Activated CD4-positive, alpha-beta T cell treated with anti-CD3 and anti-CD28 coated beads for 48 hours (primary cell): ENCODE measurements at regions not wholly inside any gene's neighbourhood (a gene's known extent, or its start where the extent isn't known, plus 50 kb on each side); places are given as distances from the start of the nearest gene placed in this dataset.

Experiments
- DNase-seq: peaks from one replicate; pipeline ENCODE4 v3.0.0-alpha.2; 2020

DNA sequence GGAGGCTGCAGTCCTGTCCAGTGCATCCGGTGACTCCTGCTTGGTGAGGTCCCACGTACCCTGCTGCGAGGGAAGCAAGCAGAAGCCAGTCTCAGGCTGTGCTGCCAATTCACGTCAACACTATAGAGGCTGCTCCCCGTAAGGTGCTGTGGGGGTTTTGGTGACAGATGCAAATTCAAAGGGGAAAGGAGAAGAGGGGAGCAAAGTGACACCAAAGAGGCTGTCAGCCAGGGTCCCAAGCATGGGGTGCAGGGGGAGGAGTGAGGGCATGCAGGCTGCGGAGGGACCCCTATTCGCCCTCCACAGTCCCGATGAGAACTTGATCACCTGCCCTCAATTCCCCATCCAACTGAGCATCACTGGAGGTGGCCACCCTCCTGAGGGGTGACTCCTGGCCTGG is 179.4 kb upstream of the HS6ST1 start:
- no peak for DNase-seq

DNA sequence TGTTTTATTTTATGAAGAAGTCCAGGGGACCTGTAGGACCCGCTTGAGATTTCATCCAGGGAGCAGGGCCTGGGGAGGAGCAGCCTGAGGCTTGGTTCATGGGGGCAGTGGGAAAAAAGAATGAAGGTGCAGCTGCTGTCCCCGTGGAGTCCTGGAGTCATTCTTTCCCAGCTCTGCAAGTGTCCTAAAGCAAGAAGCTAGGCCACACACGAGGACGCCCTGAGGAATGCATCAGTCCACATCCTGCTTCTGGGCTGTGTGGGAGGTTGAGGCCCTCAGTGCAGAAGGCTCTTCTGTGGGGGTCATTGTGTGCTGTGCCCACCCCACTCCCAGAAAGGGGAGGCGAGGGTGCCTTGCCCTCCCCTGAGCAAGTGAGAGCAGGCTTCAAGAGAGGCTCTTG is 179.9 kb upstream of the HS6ST1 start:
- DNase-seq, result no peak

DNA sequence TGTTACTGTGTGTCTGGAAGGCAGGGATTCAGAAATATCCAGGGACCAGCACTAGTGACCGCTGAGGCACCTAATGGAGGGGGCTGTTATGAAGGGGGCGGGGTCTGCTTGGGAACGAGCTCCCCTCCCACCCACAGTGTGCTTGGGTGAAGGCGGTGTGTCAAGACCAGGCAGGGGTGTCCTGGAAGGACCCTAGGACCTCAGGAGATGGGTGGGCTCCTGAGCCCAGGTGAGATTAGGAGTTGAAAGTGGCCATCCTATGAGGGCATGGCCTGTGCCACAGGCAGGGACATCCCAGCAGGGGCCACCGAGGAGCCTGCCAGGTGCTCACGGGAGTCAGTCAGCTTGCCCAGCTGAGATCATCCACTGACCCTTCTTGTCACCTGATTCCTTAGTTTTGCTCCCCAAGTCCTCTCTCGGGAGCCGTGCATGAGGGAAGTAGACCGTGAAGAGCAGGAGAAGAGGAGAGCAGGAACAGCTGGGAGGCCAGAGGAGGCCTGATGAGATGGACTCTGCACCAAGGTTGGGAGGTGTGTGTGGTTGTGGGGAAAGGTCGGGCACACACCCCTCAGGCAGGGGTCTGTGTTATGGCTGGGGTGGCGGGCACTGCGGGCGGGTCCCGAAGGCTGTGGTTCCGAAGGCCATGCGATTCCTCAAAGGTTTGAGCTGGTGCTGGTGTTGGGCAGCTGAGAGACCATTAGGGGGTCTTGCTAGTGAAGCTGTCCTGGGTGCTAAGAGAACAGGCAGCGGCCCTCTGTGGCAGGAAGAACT is 180.9 kb upstream of the HS6ST1 start:
- DNase-seq, result no peak

DNA sequence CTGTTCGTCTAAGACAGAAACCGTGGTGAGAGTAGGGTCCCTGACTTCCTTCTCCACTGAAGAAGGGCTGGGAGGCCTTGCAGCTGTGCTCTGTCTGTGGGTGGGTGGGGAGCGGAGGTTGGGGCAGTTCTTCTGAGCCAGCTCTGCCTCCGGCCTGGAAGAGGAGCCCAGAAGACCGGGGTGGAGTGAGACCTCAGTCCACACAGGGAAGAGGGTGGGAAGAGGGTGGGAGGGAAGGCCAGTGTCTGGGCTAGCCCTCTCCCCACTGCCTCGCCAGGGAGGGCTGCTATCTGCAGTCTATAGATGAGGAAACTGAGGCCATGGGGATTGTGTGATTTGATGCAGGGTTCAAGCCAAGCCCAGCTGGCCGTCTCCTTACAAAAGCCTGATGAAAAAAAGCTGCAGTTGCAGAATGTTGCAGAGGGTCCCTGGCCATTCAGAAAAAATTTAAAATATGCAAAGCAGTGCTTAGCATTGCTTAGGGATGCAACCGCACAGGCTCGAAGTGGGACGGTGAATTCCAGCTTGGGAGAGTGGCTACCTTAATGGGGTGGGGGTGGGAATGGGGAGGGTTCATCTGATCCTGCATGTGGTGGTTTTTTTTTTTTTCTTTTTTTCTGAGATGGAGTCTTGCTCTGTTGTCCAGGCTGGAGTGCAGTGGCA is 181.6 kb upstream of the HS6ST1 start:
- DNase-seq, result no peak

DNA sequence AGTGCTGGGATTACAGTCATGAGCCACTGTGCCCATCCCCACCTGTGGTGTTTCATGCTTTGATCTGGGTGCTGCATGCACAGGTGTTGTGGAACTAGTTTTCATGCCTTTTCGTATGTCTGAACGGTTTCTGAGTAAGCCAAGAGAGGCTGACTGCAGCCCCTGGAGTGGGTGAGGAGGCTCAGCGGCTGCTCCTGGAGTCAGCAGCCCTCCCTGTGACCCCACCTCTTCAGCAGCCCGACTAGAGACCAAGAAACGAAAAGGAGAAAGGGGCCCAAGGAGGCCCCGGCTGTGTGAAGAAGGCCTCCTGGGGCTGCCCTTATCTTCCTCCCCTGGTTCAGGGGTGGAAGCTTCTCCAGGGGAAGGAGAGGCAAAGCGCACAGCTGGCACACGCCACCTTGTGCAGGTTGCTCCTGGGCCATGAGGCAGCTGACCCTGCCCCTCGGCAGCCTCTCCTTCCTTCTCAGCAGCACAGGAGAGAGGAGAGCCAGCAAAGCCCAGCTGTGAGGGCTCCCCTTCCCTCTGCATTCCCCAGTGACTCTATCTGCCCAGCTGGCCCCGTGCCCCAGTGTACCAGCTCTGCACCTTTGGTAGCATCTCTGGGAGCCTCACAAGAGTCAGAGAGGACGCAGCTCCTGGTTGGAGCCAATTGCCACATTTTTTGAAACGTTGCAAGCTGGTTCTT is 182.5 kb upstream of the HS6ST1 start:
- DNase-seq, result no peak

DNA sequence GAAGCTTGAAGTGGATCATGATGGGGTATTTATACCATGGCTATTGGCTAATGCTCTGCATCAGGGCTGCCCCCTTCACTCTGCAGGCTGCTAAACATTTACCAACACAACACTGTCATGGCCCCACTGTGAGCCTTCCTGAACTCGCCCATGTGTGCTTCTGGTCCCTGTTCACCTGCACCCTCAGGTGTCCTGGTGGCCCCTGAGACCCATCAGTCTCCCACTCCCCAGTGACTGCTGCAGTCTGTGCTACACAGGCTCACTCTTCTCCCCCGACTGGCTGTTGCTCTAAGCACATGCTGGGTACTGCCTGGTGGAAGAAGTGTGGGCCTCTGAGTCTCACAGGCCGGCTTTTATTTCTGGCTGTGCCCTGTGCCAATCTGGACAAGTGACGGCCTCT is 183.0 kb upstream of the HS6ST1 start:
- DNase-seq, result no peak

DNA sequence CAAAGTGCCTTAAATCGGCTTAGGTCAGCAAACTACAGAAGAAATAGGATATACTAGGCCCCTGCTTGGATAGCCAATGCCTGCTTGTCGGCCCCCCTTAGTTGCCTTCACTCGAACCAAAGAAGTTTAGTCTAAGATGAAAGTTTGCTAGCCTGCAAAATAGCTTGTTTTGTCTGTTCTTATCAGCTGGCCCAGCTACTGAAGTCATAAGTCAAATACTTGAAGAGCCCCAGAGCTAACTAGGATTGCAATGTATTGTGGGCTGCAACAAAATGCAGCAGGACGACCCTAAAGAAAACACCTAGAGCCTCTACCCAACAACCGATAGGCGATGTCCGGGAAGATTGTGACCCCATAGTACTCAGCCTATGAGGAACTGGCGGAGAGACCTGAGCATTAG is 183.5 kb upstream of the HS6ST1 start:
- DNase-seq, result no peak

DNA sequence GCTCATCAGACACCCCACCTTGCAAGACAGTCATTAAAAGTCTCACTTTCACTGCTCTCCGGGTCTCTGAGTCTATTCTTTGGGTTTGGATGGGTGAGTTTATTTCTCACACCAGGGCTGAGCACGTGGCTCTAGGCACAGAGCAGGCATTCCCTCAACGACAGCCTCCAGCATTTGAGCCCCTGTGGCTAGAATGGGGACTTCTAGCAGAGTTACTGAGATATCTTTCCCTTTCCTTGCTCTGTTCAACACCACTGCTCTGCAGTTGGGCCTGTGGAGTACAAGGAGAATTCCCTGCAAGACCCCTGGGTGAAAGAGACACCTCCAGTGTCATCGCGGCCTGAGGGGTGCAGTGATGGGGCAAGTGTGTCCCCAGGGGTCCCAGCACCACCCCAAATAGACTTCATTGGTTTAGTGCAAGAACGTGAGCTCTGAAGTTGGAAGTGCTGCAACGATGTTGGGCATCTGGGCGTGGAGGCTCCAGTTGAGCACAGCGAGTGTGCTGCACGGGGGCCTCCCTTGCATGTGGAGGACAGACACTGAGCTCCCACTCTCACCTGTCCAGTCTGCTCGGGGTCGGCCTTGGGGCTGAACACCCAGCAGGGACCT is 184.1 kb upstream of the HS6ST1 start:
- no peak for DNase-seq

DNA sequence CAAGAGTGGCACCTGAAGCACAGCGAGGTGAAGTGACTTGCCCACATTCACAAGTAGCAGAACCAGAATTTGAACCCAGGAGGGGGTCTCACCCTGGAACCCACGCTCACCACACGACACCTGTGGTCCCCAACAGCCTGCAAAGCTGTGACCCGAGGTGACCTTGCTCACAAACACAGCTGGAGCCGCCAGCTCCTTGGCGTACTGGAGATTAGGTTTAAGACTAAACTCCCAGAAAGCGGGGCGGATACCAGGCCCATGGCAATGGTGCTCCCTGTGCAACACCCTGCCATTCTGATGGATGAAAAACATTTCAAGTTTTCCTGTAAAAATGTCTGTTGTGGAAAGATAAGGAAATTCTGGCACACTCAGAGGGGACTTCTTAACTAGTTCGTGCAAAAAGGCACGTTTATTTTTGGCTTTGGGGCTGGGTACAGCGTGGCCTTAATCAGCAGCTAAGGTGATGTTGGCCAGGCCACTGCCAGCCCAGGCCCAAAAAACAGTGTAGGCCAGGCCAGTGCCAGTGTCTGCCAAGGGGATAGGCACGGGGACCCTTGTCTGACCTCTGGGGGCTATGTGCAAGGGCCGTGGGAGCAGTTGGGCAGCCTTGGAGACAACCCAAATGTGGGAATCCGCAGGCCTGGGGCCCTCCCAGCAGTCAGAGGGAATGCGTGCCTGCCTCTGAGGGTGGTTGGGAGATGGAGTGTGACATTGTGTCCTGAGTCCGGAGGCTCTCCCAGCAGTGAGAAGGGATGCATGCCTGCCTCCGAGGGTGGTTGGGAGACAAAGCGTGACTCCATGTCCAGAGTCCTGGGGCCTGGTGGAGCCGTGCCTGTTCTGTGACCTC is 185.0 kb upstream of the HS6ST1 start:
- no peak for DNase-seq

DNA sequence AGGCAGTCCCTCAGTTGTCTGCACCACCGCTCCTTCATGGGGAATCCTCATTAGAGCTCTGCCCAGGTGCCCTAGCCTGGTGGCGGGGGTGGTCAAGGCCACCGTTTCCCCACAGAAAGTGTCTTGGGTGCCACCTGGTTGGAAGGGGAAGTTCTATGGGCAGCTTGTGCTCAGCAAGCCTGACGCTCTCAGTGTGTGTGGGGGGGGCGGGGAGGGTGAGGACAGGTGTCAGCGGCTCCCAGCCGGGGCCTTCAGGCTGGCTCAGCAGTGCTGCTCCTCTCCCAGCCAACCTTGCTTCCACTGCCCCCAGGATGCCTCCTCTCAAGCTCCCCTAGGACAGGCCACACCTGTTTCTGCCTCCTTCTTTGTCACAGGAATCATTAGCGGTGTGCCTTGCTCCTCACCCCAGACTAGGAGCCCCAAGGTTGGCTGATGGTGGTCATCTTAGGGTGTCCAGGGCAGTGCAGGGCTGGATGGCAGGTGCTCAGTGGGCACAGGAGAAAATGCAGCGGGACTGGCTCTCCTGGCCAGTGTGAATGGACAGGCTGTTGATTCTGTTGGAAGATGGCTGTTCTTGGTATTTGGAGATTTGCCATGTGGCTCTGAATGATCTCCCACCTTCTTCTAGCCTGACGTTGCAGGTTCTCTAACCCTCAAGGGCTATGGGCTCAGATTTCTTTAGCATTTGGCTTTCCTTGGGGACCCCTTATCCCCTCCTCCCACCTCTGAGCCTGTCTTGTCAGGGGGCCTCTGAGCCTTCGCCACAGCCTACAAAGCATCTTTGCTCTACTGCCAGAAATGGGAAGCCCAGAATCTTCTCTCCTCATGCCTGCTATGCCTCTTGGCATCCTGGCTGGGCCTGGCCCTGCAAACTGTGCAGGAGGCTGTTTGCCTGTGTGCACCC is 185.8 kb upstream of the HS6ST1 start:
- DNase-seq, result no peak

DNA sequence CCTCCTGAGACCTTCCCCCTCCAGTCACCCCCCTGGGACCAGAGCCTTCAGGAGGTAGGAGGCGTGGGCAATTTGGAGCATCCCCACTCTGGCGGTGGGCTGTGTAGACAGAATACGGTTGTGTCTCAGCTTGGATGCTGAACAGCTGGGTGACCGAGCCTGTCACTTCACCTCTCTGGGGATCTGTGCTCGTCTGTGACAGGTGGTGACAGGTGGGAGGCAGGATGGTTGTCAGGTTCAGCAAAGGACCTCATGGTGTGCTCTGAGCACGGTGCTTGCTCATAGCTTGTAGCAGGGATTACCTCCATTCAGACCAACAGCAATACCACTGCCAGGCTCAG is 186.5 kb upstream of the HS6ST1 start:
- DNase-seq, result no peak

DNA sequence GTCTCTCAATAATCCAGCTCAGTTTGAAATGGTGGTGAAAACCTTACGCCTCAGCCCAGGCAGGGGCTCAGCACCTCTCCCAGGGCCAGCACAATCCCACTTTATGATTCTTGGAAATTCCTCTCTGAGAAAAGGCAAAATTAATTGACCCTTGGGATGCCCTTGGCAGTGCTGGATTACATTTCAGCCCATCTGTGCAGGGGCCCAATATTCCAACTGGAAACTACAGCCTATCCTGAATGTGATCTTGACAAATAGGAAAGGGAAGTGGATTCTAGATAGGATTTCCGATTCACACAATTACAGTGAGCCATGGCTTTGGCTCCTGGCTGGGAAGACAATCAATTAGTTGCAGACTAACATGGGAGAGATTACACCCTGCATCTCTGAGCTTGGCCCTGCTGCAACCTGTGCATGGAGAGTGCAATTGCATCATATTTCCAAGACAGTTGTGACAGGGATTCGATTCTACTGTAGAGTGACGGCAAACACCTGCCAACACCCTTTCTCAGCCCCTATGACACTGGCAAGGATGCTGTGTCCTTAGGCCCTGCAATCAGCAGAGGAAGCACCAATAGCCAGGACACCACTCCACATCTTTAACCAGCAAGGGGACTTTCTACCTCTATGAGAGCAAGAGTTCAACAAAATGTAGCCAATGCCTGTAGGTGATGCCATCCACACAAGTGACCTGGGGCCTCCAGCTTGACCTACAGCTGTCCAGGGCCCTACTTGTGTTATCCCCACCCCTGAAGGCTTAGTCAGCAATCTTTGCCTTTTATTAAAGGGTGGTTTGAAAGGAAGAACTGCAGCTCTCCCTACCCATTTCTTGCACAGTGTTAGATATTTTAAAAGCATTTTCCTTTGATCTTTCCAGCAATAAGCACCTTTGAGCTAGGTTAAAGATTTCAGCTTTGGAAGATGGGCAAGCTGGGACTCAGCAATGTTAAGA is 187.2 kb upstream of the HS6ST1 start:
- DNase-seq, result no peak

DNA sequence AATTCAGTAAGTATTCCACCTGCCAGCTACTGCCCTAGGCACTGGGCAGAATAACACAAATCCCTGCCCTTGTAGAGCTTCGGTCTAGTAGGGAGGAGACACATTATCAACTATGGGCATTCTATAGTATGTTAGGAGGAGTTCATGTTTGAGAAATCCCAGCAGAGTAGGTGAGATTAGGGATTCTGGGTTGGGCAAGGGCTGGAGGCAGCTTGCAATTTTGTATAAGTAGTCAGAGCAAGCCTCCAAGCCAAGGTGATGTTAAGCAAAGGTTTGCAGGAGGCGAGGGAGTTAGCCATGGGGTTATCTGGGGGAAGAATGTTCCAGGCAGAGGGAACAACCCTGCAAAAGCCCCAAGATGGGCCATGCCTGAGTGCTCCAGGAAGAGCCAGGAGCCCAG is 187.9 kb upstream of the HS6ST1 start:
- no peak for DNase-seq

DNA sequence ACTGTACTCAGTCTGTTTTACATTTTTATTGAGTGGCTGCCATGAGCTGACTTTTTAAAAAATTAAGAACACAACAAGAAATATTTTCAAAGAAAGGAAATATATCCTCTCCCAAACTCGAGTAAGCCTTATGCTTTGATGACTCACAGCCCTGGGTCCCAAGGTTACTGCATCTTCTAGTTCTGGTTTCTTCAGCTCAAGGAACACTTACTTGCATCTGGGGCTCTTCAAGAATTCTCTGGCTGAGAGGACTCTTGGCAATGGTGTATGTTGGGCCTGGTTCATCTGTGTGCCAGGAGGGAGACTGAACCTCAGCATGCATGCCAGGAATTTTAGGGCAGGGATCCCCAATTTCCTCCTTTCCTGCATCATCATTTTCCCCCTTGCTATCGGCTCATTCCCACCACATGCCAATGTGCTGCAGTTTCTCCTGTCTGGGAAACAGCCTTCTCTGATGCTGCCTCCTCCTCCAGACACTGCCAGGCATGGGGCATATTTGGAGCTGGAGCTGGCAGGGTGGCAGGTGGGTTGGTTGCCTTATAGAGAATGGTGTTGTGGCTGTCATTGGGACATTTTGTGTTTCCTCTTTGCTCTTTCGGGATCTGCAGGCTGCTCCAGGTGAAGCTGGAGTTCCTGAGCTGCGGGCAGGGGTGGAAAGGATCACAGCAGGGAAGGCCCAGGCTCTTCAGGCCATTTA is 192.2 kb upstream of the HS6ST1 start:
- no peak for DNase-seq

DNA sequence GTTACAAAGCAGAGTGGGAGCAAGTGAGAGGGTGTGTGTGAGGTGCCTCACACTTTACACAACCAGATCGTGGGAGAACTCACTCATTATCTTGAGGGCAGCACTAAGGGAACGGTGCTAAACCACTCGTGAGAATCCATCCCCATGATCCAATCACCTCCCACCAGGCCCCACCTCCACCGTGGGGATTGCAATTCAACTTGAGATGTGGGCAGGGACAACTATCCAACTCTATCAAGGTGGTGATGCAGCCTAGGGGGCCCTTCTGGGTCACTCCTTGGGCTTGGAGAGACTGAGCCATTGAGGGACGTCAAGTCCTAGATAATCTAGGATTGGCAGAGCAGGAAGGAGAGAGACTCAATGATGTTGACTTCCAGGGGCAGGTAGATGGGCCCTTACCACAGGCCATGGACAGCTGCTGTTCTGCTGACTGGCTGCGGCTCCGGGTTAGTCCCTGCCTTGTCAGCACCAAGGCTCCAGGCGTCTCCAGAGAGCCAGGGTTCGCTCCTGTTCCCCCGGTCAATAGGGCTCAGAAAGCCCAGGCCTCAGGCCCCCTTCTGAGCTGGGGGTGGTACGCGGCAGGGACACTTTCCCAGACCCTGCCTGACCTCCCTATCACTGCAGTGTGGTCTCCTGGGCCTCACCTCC is 193.2 kb upstream of the HS6ST1 start:
- DNase-seq, result no peak

DNA sequence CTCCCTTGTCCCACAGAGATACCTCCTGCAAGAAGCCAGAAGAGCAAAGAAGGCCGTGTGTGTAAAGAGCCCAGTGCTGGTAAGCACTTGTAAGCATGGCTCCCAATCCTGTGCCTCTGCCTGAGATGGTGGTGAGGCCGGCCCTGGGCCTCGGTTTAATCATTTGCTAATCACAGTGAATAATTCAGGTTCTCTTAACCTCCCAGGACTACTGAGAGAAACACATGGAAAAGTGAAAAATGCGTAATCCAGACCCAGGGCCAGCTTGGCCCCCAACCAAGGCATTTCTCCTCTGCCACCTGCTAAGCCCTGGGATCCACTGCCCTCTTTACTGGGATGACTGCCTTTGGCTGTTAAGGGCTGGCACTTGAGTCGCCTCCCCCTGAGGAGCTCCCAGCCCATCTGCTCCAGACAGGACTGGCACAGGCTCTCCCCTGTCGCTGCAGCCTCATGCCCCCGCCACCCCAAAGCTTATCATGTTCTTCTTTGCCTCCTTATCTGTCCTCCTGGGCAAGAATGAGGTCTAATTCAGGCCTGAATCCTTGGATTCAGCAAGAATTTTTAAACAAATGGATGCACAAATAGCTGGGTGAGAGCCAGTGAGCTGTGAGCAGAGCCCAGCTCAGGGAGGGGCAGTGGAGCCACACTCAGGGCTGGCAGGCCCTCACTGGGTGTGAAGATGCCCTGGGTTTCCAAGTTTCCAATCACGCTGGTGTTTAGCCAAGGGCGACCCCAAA is 193.9 kb upstream of the HS6ST1 start:
- DNase-seq, result no peak

DNA sequence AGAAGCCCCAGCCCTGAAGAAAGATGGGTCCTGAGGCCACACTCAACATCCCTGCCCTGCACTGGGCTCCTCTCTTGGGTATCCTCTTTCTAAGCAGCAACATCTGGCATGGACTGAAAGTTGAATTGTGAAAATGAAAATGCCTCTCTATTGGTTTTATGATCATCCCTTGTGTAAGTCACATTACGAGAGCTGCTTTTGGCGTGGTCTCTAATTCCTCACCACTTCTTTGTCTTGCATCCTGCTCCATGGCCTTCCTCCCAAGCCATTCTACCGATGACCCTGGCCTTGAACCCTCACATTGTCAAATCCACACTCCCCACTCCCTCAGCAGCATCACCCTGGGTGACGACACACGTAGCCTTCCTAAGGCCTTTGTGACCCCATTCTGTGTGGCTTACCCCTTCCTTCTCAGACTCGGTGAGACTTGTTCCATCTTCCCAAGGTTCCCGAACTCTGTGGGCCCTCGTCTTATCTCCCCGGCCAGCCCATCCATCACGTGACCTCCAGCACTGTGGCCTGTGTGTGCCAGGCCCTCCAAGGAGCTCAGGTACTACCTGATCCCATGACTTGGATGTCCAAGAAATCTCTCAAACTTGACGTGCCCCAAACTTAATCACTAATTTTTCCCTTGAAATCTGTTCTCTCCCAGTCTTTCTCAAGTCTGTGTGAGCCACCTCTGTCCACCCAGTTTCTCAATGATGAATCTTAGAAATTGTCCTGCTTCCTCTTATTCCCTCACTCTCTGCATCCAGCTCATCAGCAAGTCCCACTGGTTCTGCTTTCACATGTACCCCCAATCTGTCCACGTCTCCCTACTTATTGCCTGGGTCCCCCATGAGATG is 194.7 kb upstream of the HS6ST1 start:
- DNase-seq, result no peak

DNA sequence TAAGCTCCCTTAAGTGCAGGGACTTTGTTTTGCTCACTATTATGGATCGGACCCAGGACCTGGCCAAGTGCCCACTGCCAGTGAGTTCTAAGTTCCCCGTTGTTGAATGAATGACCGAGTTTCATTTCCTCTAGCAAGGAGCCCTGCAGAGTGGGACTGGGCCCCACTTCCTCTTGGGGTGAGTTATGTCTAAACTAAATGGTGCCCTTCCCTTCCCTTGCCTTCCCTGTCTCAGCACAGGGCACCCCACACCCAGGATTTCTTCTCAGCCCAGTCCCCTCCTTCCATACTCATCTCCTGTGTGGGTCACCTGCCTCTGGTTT is 195.3 kb upstream of the HS6ST1 start:
- no peak for DNase-seq
